NCI-H187 (cell line): ENCODE measurements at regions not wholly inside any gene's neighbourhood (a gene's known extent, or its start where the extent isn't known, plus 50 kb on each side); places are given as distances from the start of the nearest gene placed in this dataset.
"Not testable (repeated sequence)": the region's sequence is repeated elsewhere in the genome, so short reads cannot be mapped to it uniquely, and the experiment has no call there.

Experiments used
- DNase-seq, 2 experiments: peaks; one replicate each; lab custom pipeline; 2025; lab: John Stamatoyannopoulos, UW

DNA sequence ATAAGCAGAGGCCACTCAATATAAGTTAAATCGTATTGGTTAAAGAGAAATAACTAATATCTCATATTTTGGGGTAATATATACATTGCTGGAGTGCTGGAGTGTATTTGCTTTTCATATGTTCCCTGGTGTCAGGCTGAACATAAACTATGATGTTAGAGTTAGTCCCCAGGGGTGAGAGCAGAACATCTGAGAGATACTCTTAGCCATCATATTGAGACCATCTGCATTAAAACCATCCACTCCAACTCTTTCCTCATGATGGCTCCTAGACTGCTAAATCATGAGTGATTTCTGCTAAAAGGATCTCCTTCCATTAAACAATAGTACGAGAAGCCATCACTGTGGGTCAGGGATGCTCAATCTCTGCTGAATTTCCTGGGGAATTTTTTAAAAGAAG is 436.2 kb downstream of the DTWD2 start:
- DNase-seq, result no peak

GRCh38 chr5:118551716-118552115 is 436.6 kb downstream of the DTWD2 start:
- DNase-seq, result no peak

DNA sequence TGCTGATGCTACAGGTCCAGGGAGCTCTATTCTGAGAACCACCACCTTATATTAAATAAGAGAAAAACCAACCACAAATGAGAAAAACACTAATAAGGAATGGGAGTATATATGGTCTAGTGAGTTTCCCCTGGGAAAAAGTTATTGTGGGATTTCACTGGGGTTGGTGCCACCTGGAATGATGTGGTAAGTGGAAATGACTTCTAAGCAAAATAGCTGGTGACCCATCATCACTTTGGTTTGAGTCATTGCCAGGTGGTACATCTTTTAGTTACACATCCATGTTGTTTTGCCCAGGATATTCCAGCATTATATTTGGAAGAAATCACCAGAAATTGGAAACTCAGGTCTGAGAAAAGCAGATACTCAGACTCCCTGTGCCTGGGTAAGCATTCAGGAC is 437.3 kb downstream of the DTWD2 start:
- no peak for DNase-seq

DNA sequence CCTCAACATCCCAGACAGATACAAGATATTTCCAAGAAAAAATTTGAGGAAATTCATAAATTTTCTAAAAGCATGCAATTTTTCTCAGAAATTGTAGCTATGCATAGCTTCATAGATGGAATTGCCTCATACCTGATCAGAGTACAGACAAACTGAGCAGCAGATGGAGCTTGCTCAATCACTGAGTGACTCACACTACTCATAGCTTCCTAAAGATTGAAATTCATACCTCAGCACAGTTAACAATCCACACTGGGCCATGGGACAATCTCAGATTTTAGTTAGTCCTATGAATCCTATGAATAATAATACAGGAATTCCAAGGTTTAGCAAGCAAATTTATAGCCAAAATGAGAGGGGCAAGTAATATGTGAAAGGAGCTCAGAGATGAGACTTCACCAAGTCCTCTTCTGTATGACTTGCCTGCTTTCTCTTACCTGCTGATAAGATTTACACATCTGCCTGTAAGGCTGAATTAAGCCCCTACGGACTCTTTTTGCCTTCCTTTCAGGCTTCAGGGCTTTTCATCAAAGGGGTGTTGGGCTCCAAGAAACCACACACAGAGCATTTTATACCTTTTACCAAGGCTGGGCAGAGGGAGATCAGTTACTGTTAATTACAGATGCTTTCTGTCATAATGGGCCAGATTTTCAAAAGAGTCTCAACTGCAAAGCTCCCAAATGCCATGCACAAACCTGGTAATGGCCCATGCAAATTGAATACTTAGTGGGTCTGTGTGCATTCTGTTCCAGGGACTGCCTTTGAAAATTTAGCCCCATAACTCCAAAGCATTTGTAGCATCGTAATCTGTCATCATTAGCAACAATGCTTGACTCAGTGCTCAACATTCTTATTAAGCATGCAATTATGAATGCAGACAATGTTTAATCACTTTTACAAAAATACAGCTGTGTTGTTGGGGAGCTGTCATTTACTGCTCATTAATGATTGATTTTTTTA is 439.3 kb downstream of the DTWD2 start:
- no peak for DNase-seq

GRCh38 chr5:118545470-118545869 is 442.9 kb downstream of the DTWD2 start:
- no peak for DNase-seq

DNA sequence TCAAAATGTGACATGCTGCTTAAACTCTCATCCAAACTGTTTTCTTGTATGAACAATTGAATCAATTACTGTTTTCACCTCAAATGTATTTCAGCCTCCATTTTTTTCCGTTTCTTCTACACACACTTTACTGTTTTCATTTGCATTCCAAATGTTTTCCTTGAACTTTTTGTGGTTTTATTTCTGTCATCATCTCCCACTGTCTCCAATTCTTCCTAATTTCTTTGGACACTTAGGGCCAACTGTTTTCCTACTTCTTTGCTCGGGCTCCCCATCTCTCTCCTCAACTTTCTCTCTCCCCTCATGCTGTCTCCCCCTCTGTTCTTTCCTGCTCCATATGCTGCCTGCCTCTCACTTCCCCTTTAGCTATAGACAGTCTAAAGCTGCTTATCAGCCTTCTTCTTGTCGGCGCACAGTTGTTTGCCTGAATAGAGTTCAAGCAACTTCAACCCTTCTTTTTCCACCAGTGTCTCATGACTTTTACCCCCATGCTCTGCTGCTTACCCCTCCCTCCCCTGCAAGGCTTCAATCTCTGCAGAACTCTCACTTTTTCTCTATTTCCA is 443.4 kb downstream of the DTWD2 start:
- no peak for DNase-seq

DNA sequence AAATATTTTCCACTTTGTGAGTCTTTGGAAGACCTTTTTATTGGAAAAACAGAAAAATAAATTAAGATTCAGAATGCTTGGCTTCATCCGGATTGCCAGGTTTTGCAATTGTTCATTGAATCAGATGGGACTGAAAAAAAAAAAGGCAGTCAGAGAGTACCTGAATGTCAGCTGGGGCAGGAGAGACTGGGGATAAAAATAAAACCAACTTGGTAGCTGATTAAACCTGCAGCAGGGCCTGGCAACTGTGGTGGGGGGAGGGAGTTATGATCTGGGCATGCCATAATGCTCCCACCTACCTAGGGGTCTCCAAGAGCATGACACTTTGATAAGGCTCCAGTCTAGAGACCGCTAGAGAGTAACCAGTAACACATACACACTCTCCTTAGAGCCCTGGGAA is 454.4 kb downstream of the DTWD2 start:
- no peak for DNase-seq

GRCh38 chr5:118533156-118533555 is 455.2 kb downstream of the DTWD2 start:
- DNase-seq, result no peak

- no peak for DNase-seq
Observed at GRCh38 chr5:118531276-118531675, 457.1 kb downstream of the DTWD2 start.

DNA sequence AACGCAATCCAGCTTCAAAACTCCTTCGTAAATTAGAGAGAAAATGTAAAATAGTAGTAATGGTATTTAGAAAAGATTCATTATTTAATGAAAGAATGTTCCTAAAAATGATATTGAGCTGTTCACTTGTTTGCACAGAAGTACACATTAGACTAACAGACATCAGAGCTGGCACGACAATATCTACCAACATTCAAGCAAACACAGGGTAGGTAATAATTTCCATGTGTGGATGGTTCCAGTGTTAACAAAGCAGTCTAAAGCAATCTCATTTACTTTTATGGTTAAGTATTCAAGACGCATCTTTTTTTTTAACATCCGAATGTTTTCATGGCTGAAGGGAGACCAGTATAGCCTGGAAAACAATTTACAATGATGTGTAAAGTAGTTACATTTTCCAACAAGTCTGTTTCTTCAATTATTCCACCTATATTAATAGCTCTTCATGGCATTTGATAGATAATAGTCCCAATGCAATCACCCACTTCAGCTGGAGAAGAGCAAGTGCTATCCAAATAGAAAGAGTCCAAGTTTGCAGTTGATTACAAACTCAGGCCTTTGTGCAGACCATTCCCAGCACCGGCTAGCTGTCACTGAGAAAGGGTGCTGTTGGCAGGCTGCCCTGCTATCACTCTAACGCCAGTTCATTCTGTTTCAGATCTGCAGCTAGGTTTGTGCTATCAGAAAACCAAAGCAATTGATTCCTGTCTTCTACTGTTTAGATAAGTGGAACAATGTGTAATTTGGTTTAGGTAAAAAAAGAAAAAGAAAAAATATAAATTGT is 458.8 kb downstream of the DTWD2 start:
- DNase-seq, result no peak

DNA sequence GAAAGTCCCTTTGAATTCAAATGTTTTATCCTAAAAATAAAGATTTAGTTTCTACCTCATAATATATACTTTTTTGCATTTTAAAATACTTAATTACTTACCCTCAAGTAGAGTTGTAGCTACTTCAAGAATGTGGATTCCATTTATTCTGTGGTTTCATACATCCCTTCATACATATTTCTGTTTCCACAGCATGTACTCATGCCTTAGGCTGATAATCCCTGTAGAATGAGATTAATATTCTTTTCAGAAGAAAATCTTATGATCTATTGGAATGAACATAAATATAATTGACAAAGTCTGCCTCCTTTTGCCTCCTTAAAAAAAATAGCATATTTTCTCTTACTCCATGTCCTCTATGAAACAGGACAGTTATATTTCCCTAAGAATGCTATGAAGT is 465.7 kb downstream of the DTWD2 start:
- DNase-seq, result no peak

DNA sequence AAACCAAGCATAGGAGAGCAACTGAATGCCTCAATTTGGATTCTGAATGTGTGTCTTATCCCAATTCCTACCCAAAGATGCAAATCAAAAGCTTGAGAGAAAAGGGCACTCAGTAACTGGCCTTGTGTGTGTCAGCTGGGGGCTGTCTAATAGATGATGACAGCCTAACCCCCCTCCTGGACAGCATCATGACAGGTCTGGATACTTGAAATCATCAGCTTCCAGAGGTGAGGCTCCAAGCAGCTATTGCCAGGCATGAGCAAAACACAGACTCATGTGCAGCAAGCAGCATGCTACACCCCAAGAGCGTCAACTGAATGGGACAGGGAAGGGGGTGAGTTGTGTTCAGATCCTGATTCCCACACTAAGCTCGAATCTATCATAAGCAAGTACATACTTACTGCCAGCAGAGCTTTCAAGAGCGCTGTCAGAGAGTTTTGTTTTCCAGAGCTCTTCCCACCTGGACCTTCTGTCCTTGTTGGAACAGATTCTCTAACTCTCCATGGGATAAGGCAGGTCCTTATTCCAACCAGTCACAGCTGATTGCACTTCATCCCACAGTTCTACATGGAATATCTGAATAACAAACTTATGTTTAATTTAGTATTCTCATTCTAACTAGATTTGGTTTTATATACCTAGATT is 467.5 kb downstream of the DTWD2 start:
- no peak for DNase-seq

- DNase-seq, result no peak
Observed at GRCh38 chr5:118519466-118519865, 468.9 kb downstream of the DTWD2 start.

- no peak for DNase-seq
Observed at GRCh38 chr5:118518720-118519119, 469.6 kb downstream of the DTWD2 start.

- no peak for DNase-seq
Observed at GRCh38 chr5:118511846-118512245, 476.5 kb downstream of the DTWD2 start.

DNA sequence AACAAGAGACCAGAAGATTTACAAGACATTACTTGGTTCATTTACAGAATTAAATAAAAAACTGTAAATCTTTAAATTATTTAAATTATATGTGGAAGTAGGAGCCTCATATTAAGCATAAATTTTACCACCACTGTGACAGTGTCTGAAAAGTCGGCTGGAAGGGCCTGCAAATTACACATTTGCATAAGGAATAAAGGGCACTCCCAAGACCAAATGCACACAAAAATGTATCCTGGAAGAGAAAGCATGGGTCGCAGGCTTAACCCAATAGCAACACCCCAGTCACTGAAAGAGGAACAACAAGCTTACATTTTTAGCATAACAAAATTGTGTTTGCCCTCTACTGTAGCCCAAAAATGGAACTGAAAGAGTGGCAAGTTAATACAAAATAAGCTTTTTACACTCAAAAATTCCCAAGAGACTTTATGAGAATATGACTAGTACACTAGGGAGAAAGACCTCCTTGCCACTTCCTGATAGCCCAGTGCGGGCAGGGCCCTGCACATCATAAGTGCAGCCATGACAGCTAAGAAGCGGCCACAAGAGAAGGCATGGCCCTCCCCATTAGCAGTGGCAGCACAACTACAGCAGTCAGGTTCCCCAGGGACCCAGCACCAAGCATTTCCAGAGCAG is 482.0 kb downstream of the DTWD2 start:
- DNase-seq, result no peak

DNA sequence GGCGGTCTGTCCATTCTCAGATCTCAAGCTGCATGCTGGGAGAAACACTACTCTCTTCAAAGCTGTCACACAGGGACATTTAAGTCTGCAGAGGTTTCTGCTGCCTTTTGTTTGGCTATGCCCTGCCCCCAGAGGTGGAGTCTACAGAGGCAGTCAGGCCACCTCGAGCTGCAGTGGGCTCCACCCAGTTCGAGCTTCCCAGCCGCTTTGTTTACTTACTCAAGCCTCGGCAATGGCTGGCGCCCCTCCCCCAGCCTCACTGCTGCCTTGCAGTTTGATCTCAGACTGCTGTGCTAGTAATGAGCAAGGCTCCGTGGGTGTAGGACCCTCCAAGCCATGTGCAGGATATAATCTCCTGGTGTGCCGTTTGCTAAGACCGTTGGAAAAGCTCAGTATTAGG is 486.1 kb downstream of the DTWD2 start:
- DNase-seq, result not testable (repeated sequence)

GRCh38 chr5:118491351-118491750 is 497.0 kb downstream of the DTWD2 start:
- DNase-seq, result no peak

DNA sequence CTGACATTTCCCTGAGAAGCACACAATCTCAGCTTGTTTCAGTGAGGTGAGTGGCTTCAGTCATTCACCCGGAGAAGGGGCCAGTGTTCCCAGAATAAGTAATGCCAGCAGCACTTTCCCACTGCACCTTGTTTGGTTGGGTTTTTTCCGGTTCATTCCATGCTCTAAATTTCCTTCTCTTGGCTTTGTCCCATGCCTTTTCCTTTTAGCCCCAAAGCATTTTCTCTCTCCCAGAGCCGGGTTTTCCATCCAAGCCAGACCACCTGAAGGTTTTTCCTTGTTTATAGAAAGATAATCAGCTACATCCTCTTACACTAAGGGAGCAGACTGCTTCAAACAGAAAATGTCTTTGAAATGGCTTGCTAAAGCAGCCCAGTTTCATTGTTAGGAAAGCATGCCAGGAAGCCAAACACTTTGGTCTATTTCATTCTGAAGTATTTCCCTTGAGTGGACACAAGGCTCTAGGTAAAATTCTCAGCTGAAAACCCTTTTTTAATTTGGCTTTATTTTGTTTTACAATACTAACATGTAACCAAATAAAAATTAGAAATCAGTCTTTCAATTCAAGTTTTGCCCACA is 501.6 kb downstream of the DTWD2 start:
- no peak for DNase-seq

DNA sequence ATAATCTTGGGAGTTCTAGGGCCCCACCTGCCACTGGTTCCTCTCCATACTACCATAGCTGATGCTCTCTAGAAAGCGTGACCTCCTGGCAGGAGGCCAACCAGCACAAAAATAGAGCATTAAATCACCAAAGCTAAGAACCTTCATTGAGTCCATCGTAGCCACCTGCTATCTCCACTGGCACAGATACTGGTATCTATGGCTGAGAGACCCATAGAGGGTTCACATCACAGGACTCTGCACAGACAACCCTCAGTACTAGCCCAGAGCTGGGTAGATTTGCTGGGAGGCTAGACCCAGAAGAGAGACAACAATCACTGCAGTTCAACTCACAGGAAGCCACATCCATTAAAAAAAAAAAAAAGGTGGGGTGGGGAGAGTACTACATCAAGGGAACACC is 509.1 kb downstream of the DTWD2 start:
- no peak for DNase-seq

DNA sequence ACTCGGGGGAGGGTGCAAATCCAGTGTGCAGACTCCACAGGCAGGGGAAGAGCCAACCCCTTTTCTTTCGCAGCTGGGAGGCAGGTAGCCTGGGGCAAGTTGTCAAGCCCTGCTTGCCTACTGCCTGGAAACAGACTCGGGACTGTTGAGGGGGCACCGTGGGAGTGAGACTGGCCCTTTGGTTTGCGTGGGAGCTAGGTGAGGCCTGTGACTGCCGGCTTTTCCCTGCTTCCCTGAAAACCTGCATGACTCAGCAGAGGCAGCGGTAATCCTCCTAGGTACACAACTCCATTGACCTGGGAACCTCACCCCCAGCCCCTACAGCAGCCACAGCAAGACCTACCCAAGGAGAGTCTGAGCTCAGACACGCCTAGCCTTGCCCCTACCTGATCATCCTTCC is 509.5 kb downstream of the DTWD2 start:
- DNase-seq, result no peak
